HEK293T (cell line): ENCODE measurements at regions not wholly inside any gene's neighbourhood (a gene's known extent, or its start where the extent isn't known, plus 50 kb on each side); places are given as distances from the start of the nearest gene placed in this dataset.

Source experiments
- ARNT ChIP-seq: fragments of 450-650 bp; IDR thresholded peaks from 2 replicates; pipeline ENCODE4 v1.6.1; 2017; ENCODE audit warnings: mild to moderate bottlenecking
- BHLHE40 ChIP-seq: fragments of 450-650 bp; IDR thresholded peaks from 2 replicates; pipeline ENCODE4 v1.6.1; 2016; ENCODE audit warnings: mild to moderate bottlenecking, moderate library complexity, borderline replicate concordance
- CTBP1 ChIP-seq: fragments of 450-650 bp; IDR thresholded peaks from 2 replicates; pipeline ENCODE4 v1.6.1; 2016; ENCODE audit warnings: borderline replicate concordance
- ELF4 ChIP-seq: fragments of 450-650 bp; IDR thresholded peaks from 2 replicates; pipeline ENCODE4 v1.6.1; 2017; ENCODE audit warnings: antibody characterized with exemption
- FOXK2 ChIP-seq: fragments of 450-650 bp; IDR thresholded peaks from 2 replicates; pipeline ENCODE4 v1.6.1; 2016; ENCODE audit warnings: mild to moderate bottlenecking
- FOXM1 ChIP-seq: fragments of 450-650 bp; IDR thresholded peaks from 2 replicates; pipeline ENCODE4 v1.6.1; 2017; ENCODE audit warnings: mild to moderate bottlenecking, borderline replicate concordance
- HDGF ChIP-seq: fragments of 450-650 bp; IDR thresholded peaks from 2 replicates; pipeline ENCODE4 v1.6.1; 2017; ENCODE audit warnings: antibody characterized with exemption, borderline replicate concordance
- LEF1 ChIP-seq: fragments of 450-650 bp; IDR thresholded peaks from 2 replicates; pipeline ENCODE4 v1.6.1; 2017; ENCODE audit warnings: mild to moderate bottlenecking, borderline replicate concordance
- NFRKB ChIP-seq: fragments of 450-650 bp; IDR thresholded peaks from 2 replicates; pipeline ENCODE4 v1.6.1; 2016; ENCODE audit warnings: mild to moderate bottlenecking, moderate library complexity
- SP1 ChIP-seq: fragments of 450-650 bp; IDR thresholded peaks from 2 replicates; pipeline ENCODE4 v1.6.1; 2017
- SUZ12 ChIP-seq: fragments of 450-650 bp; IDR thresholded peaks from 2 replicates; pipeline ENCODE4 v1.6.1; 2016; ENCODE audit warnings: mild to moderate bottlenecking
- TARDBP ChIP-seq: fragments of 450-650 bp; IDR thresholded peaks from 2 replicates; pipeline ENCODE4 v1.6.1; 2016
- ZNF384 ChIP-seq: fragments of 450-650 bp; IDR thresholded peaks from 2 replicates; pipeline ENCODE4 v1.6.1; 2016
- TF ChIP-seq, protein P1 (sequence below): fragments of 450-650 bp; IDR thresholded peaks from 2 replicates; pipeline ENCODE4 v1.6.1; 2016

DNA sequence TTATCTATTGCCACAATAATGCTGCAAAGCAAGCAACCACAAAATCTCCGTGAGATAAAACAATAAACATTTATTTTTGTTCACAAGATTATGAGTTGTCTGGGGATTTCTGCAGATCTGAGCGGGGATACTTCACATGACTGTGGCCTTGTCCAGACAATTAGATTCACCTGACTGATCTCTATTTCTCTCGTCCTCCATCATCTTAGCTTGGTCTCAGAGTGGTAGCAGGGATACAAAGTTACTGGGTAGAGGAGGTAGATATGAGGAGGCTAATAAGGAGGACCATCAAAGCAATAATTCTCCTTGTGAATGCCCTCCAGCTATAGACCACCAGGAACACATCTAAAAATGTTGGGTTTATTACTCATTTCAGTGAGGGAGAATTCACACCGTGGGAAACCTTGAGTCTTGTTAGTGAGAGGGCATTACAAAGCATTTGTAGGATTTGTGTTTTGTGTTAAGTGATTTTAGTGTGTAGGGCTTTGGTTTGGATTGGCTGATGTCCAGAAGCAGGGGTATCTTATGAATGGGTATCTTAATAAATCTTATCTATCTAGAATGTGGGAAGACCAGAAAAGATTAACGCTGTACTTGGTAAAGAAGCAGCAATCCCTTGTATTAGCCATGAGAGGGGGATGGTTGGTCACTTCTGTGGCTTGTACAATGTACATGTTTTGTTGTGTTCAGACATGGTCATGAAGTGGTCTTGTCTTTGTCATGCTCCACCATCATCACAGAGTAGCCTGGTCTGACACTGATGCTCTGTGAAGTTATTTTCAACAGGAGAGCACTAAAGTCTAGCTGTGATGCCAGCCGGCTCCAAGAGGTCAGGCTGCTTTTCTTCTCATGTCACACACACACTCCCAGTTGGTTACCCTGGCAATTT is 287.6 kb upstream of the STT3B start:
- TF ChIP-seq SP1 (no peak), ZNF384 (no peak), BHLHE40 (no peak), TARDBP (no peak), FOXM1 (no peak), ARNT (no peak), ELF4 (no peak), LEF1 (no peak), HDGF (no peak), FOXK2 (no peak), SUZ12 (no peak), NFRKB (no peak), CTBP1 (no peak)
- TF ChIP-seq, protein P1, sequence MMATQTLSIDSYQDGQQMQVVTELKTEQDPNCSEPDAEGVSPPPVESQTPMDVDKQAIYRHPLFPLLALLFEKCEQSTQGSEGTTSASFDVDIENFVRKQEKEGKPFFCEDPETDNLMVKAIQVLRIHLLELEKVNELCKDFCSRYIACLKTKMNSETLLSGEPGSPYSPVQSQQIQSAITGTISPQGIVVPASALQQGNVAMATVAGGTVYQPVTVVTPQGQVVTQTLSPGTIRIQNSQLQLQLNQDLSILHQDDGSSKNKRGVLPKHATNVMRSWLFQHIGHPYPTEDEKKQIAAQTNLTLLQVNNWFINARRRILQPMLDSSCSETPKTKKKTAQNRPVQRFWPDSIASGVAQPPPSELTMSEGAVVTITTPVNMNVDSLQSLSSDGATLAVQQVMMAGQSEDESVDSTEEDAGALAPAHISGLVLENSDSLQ: no peak
